ENCODE measurements at regions not wholly inside any gene's neighbourhood (a gene's known extent, or its start where the extent isn't known, plus 50 kb on each side); places are given as distances from the start of the nearest gene placed in this dataset.

GRCh38 chr3:103926936-103927335, 1439.8 kb upstream of the ALCAM start:
- no peaks in the 10 kb centered on the region for H3K9me3 ChIP-seq
- 80 to 88% (median 85%) methylated on average over 12 of the region's 12 CpGs for WGBS, 3 donors
- intact Hi-C loops (cut with DNase I), result no loop called here
- H3K27ac ChIP-seq, result no peak overlapping the region
- no peaks in the 10 kb centered on the region for H3K36me3 ChIP-seq (ENCODE audit: insufficient read depth in 1 of 2, low read depth in 1 of 2)
- no peaks in the 10 kb centered on the region for H3K27me3 ChIP-seq (ENCODE audit: insufficient read depth in 3 of 3, low read length in 2 of 3)
- TF ChIP-seq CTCF (IDR thresholded peaks at IDR 0.05), result no peak
- H3K4me3 ChIP-seq, result no peak overlapping the region
- ATAC-seq (no peak), DNase-seq (no peak)
- no peaks in the 10 kb centered on the region for H3K4me1 ChIP-seq

DNA sequence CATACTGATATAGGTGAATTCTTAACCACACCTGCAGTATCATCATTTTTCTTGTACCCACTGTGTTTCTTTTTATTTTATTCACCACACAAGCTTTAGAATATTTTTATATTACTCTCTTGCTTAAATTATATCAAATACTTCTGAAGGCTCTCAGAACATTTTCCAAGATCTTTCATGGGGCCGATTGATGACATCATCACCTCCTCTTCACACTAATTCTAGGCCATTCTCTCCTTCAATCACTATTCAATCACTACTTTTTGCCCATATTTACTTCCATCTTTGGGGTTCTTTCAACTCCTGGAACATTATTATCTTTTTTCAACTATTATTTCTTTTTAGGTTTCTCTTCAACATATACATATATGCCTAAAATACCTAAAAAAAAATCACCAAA, 1438.8 kb upstream of the ALCAM start:
- Histone ChIP-seq H3K27ac (no peak overlapping the region), H3K27me3 (ENCODE audit: insufficient read depth in 3 of 3, low read length in 2 of 3) (no peaks in the 10 kb centered on the region), H3K9me3 (peaks cover 3% of the 10 kb centered on the region), H3K4me1 (no peaks in the 10 kb centered on the region), H3K36me3 (ENCODE audit: insufficient read depth in 1 of 2, low read depth in 1 of 2) (no peaks in the 10 kb centered on the region), H3K4me3 (no peak overlapping the region)
- ATAC-seq (no peak), DNase-seq (no peak)
- 76 to 88% (median 78%) methylated on average over 1 of the region's 1 CpG for whole genome bisulfite sequencing, 3 donors
- intact Hi-C loops (cut with DNase I), result no loop called here
- no peak for TF ChIP-seq CTCF (IDR thresholded peaks at IDR 0.05)

GRCh38 chr3:103937094-103937493, 1429.6 kb upstream of the ALCAM start:
- ATAC-seq (no peak), DNase-seq (no peak)
- H3K27ac ChIP-seq, result no peak overlapping the region
- H3K36me3 ChIP-seq (ENCODE audit: insufficient read depth in 1 of 2, low read depth in 1 of 2), result no peaks in the 10 kb centered on the region
- H3K4me1 ChIP-seq, result no peaks in the 10 kb centered on the region
- no peak overlapping the region for H3K4me3 ChIP-seq
- peaks cover 6% of the 10 kb centered on the region for H3K9me3 ChIP-seq
- no peak for TF ChIP-seq CTCF (IDR thresholded peaks at IDR 0.05)
- H3K27me3 ChIP-seq (ENCODE audit: insufficient read depth in 3 of 3, low read length in 2 of 3), result no peaks in the 10 kb centered on the region
- intact Hi-C loops (cut with DNase I), result no loop called here

- Histone ChIP-seq H3K36me3 (ENCODE audit: insufficient read depth in 1 of 2, low read depth in 1 of 2) (no peaks in the 10 kb centered on the region), H3K27ac (no peak overlapping the region), H3K9me3 (no peaks in the 10 kb centered on the region), H3K27me3 (ENCODE audit: insufficient read depth in 3 of 3, low read length in 2 of 3) (no peaks in the 10 kb centered on the region), H3K4me3 (no peak overlapping the region), H3K4me1 (no peaks in the 10 kb centered on the region)
- no peak for TF ChIP-seq CTCF (IDR thresholded peaks at IDR 0.05)
- no peak for ATAC-seq
- intact Hi-C loops (cut with DNase I), result no loop called here
- 48 to 70% (median 48%) methylated on average over 2 of the region's 2 CpGs for WGBS, 3 donors
- DNase-seq, result no peak
Measured at GRCh38 chr3:103947062-103947461, 1419.6 kb upstream of the ALCAM start.

DNA sequence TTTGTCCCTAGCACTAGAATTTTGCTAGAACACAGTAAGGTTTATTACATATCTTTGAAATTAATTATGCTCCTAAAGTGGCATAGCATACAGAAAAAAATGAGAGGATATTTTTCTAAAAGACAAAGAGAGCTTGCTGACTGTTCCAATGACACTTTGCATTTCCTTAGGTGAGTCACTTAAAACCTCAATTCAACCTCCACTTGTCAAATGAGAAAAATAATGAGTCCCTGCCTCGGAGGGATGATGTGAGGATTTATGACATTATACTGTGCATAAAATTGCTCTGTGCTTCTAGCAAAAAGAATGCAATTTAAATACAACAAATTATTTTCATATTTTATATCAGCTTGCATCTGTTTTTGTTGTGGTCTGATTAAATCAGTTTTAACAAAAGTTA, 1417.0 kb upstream of the ALCAM start:
- no peaks in the 10 kb centered on the region for H3K4me1 ChIP-seq
- 17 to 25% (median 24%) methylated on average over 1 of the region's 1 CpG for WGBS, 3 donors
- H3K27me3 ChIP-seq (ENCODE audit: insufficient read depth in 3 of 3, low read length in 2 of 3), result no peaks in the 10 kb centered on the region
- H3K27ac ChIP-seq, result no peak overlapping the region
- DNase-seq, result no peak
- intact Hi-C loops (cut with DNase I), result no loop called here
- no peak for ATAC-seq
- no peaks in the 10 kb centered on the region for H3K36me3 ChIP-seq (ENCODE audit: insufficient read depth in 1 of 2, low read depth in 1 of 2)
- no peaks in the 10 kb centered on the region for H3K9me3 ChIP-seq
- no peak overlapping the region for H3K4me3 ChIP-seq
- TF ChIP-seq CTCF (IDR thresholded peaks at IDR 0.05), result no peak

Data from psoas muscle (tissue), 7 donors.